Testis (tissue), 2 donors: ENCODE measurements at regions not wholly inside any gene's neighbourhood (a gene's known extent, or its start where the extent isn't known, plus 50 kb on each side); places are given as distances from the start of the nearest gene placed in this dataset.
"Not testable (repeated sequence)": the region's sequence is repeated elsewhere in the genome, so short reads cannot be mapped to it uniquely, and the experiment has no call there.

Experiments
- DNase-seq: peaks from one replicate; pipeline ENCODE4 v3.0.0-alpha.2; 2019
- H3K27ac ChIP-seq, 2 donors: fragments of 200-600 bp; sonication (generic); one replicate each; pipeline ENCODE4 v1.5.1; 2019
- H3K27me3 ChIP-seq: fragments of 200-600 bp; sonication (generic); one replicate; pipeline ENCODE4 v1.5.1; 2019
- H3K36me3 ChIP-seq: fragments of 200-600 bp; sonication (generic); one replicate; pipeline ENCODE4 v1.5.1; 2017; ENCODE audit warnings: low read depth; ENCODE audit errors: missing control alignments
- H3K4me1 ChIP-seq: fragments of 200-600 bp; sonication (generic); one replicate; pipeline ENCODE4 v1.5.1; 2019
- H3K4me3 ChIP-seq, 2 donors: fragments of 200-600 bp; sonication (generic); one replicate each; pipeline ENCODE4 v1.5.1; 2017 to 2019
- H3K9me3 ChIP-seq: fragments of 200-600 bp; sonication (generic); one replicate; pipeline ENCODE4 v1.5.1; 2017
- POLR2A ChIP-seq: fragments of 450-650 bp; IDR thresholded peaks from one replicate; pipeline ENCODE4 v1.6.1; 2017; ENCODE audit warnings: antibody characterized with exemption, mild to moderate bottlenecking, moderate library complexity
- WGBS, 2 donors: methylation state at CpG; one replicate each; pipeline ENCODE4 v1.1.5; 2018; 5-methylcytosine and 5-hydroxymethylcytosine counted together
- intact Hi-C: fragments of 100-400 bp; cut with DNase I; formaldehyde crosslinking; loops from one replicate; pipeline ENCODE4 v1.15.1; 2023; ENCODE audit warnings: low total_unique reads
- TF ChIP-seq, protein P1 (sequence below), 3 experiments: fragments of 450-650 bp in 2 of 3; fragments of 200-600 bp in 1 of 3; sonication (generic) in 1 of 3; IDR thresholded peaks; one replicate each; pipeline ENCODE4 v1.5.1; 2016 to 2019; ENCODE audit warnings: antibody characterized with exemption in 3 of 3, mild to moderate bottlenecking in 2 of 3, moderate library complexity in 1 of 3

DNA sequence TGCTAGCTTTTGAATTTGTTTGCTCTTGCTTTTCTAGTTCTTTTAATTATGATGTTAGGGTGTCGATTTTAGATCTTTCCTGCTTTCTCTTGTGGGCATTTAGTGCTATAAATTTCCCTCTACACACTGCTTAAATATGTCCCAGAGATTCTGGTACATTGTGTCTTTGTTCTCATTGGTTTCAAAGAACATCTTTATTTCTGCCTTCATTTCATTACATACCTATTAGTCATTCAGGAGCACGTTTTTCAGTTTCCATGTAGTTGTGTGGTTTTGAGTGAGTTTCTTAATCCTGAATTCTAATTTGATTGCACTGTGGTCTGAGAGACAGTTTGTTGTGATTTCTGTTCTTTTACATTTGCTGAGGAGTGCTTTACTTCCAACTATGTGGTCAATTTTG is 51.2 kb upstream of the MB21D2 start:
- intact Hi-C loops, result not testable (repeated sequence)

GRCh38 chr3:192980632-192981031 is 63.0 kb upstream of the MB21D2 start:
- Histone ChIP-seq H3K9me3 (no peaks in the 10 kb centered on the region), H3K4me3 (no peak overlapping the region), H3K36me3 (no peaks in the 10 kb centered on the region), H3K4me1 (no peaks in the 10 kb centered on the region), H3K27ac (no peak overlapping the region), H3K27me3 (no peaks in the 10 kb centered on the region)
- intact Hi-C loops, result no loop called here
- TF ChIP-seq POLR2A, result no peak
- TF ChIP-seq, protein P1, sequence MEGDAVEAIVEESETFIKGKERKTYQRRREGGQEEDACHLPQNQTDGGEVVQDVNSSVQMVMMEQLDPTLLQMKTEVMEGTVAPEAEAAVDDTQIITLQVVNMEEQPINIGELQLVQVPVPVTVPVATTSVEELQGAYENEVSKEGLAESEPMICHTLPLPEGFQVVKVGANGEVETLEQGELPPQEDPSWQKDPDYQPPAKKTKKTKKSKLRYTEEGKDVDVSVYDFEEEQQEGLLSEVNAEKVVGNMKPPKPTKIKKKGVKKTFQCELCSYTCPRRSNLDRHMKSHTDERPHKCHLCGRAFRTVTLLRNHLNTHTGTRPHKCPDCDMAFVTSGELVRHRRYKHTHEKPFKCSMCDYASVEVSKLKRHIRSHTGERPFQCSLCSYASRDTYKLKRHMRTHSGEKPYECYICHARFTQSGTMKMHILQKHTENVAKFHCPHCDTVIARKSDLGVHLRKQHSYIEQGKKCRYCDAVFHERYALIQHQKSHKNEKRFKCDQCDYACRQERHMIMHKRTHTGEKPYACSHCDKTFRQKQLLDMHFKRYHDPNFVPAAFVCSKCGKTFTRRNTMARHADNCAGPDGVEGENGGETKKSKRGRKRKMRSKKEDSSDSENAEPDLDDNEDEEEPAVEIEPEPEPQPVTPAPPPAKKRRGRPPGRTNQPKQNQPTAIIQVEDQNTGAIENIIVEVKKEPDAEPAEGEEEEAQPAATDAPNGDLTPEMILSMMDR (IDR thresholded peaks at IDR 0.05), result no peak
- 45 to 52% methylated on average over 5 of the region's 5 CpGs for WGBS, 2 donors
- DNase-seq, result no peak

More for the DNA sequence above, 51.2 kb upstream of the MB21D2 start:
- 61 to 68% methylated on average over 2 of the region's 2 CpGs for WGBS, 2 donors
- H3K4me1 ChIP-seq, DNase-seq, H3K36me3 ChIP-seq, H3K27ac ChIP-seq, H3K27me3 ChIP-seq, H3K4me3 ChIP-seq, H3K9me3 ChIP-seq: not testable (repeated sequence)

- TF ChIP-seq POLR2A, result no peak
- 89% methylated on average over 10 of the region's 10 CpGs for WGBS, 2 donors
- H3K27me3 ChIP-seq, result no peaks in the 10 kb centered on the region
- no peak overlapping the region for H3K27ac ChIP-seq
- H3K36me3 ChIP-seq, result no peaks in the 10 kb centered on the region
- no peaks in the 10 kb centered on the region for H3K9me3 ChIP-seq
- intact Hi-C loops, result no loop called here
- no peak overlapping the region for H3K4me3 ChIP-seq
- DNase-seq, result no peak
- no peaks in the 10 kb centered on the region for H3K4me1 ChIP-seq
These were observed 68.7 kb upstream of the MB21D2 start for GRCh38 chr3:192986379-192986778.

- H3K4me1 ChIP-seq, result no peaks in the 10 kb centered on the region
- no peaks in the 10 kb centered on the region for H3K36me3 ChIP-seq
- intact Hi-C loops, result no loop called here
- H3K27me3 ChIP-seq, result no peaks in the 10 kb centered on the region
- no peak overlapping the region for H3K4me3 ChIP-seq
- H3K27ac ChIP-seq, result no peak overlapping the region
- no peaks in the 10 kb centered on the region for H3K9me3 ChIP-seq
- 85 to 88% methylated on average over 2 of the region's 2 CpGs for WGBS, 2 donors
- DNase-seq, result no peak
- TF ChIP-seq POLR2A, result no peak
- TF ChIP-seq, protein P1 (IDR thresholded peaks at IDR 0.05), result no peak
These were observed 73.7 kb upstream of the MB21D2 start for GRCh38 chr3:192991356-192991755.

GRCh38 chr3:192992361-192992760 is 74.7 kb upstream of the MB21D2 start:
- TF ChIP-seq, protein P1 (IDR thresholded peaks at IDR 0.05), result no peak
- TF ChIP-seq POLR2A, result no peak
- H3K36me3 ChIP-seq, result no peaks in the 10 kb centered on the region
- no peaks in the 10 kb centered on the region for H3K27me3 ChIP-seq
- H3K9me3 ChIP-seq, result no peaks in the 10 kb centered on the region
- no peak overlapping the region for H3K27ac ChIP-seq
- WGBS, 2 donors, result 69 to 73% methylated on average over 6 of the region's 6 CpGs
- intact Hi-C loops, result no loop called here
- H3K4me3 ChIP-seq, result no peak overlapping the region
- no peaks in the 10 kb centered on the region for H3K4me1 ChIP-seq
- DNase-seq, result no peak

DNA sequence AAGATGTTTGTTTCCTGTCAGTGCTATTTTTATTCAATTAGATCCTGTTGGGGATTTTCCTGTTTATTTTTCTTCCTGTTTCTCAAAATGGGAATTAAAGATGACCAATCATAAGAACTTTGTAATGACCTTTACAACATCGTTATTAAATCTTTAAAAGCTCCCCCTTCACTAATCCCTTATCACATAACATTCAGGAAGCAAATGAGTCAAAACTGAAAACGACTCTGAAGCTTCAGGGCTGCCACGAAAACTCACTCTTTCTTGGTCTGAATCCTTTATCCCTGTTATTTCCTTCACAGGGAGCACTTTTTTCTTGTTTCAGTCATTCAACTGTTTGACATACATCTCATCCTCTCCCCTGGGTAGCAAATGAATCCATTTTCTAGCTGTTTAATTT is 75.8 kb upstream of the MB21D2 start:
- H3K9me3 ChIP-seq, result no peaks in the 10 kb centered on the region
- no peak for TF ChIP-seq POLR2A
- TF ChIP-seq, protein P1 (IDR thresholded peaks at IDR 0.05), result no peak
- H3K27ac ChIP-seq, result no peak overlapping the region
- H3K4me3 ChIP-seq, result no peak overlapping the region
- H3K36me3 ChIP-seq, result no peaks in the 10 kb centered on the region
- 40 to 44% methylated on average over 3 of the region's 3 CpGs for WGBS, 2 donors
- intact Hi-C loops, result no loop called here
- no peaks in the 10 kb centered on the region for H3K27me3 ChIP-seq
- DNase-seq, result no peak
- no peaks in the 10 kb centered on the region for H3K4me1 ChIP-seq

- intact Hi-C loops, DNase-seq, H3K36me3 ChIP-seq, H3K27me3 ChIP-seq, H3K27ac ChIP-seq, H3K4me3 ChIP-seq, H3K9me3 ChIP-seq, H3K4me1 ChIP-seq: not testable (repeated sequence)
- WGBS, 2 donors, result 68 to 73% methylated on average over 5 of the region's 5 CpGs
These were observed 83.5 kb upstream of the MB21D2 start for GRCh38 chr3:193001113-193001512.

DNA sequence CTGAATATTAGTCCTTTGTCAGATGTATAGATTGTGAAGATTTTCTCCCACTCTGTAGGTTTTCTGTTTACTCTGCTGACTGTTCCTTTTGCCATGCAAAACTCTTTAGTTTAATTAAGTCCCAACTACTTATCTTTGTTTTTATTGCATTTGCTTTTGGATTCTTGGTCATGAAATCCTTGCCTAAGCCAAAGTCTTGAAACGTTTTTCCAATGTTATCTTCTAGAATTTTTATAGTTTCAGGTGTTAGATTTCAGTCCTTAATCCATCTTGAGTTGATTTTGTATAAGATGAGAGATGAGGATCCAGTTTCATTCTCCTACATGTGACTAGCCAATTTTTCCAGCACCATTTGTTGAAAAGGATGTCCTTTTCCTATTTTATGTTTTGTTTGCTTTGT is 86.0 kb upstream of the MB21D2 start:
- H3K9me3 ChIP-seq, H3K27ac ChIP-seq, H3K4me3 ChIP-seq, H3K36me3 ChIP-seq, H3K4me1 ChIP-seq, intact Hi-C loops, DNase-seq, H3K27me3 ChIP-seq: not testable (repeated sequence)
- 34 to 39% methylated on average over 1 of the region's 1 CpG for WGBS, 2 donors
